ENCODE measurements at regions not wholly inside any gene's neighbourhood (a gene's known extent, or its start where the extent isn't known, plus 50 kb on each side); places are given as distances from the start of the nearest gene placed in this dataset.

DNA sequence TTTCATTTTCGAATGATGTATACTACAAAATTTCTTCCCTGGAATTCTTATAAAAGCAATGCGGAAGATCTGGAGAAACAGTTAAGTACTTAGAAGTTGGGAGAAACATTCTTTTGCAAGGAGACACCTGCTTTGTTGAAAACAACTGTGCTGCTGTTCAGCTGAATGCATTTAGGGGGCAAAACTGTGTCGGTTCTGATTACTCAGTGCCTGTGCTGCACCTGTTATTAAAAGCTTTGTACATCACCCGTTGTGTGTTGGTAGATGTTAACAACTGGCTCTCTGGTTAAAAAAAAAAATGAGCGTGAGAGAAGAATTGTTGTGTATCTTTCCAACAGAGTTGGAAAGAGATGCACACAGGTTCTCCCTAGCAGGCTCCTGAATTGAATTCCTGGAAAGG, 184.1 kb upstream of the HHIP start:
- TF ChIP-seq EZH2 (IDR thresholded peaks at IDR 0.05; ENCODE audit: insufficient read depth, poor library complexity, severe bottlenecking) (no peak), EZH2phosphoT487 (IDR thresholded peaks at IDR 0.05; ENCODE audit: insufficient read depth, low read depth) (no peak)
